ENCODE measurements at regions not wholly inside any gene's neighbourhood (a gene's known extent, or its start where the extent isn't known, plus 50 kb on each side); places are given as distances from the start of the nearest gene placed in this dataset.

DNA sequence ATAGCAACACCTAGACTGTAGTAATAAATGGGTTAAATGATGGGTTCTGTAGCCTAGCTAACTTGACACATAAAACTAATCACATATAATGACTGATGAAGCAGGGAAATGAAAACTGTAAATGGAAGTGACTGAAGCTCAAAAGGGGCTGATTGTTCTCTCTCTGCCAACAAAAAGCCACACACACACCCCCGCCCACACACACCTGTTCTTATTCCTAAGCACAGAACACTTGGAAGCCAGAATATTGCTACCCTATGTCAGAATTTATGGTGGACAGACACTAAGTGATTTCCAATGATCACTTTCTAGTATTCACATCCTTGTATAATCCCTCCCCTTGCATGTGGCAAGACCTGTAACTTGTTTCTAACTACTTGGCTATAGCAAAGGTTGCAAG, 603.5 kb downstream of the UTRN start:
- DNase-seq (ENCODE audit: low read depth, low spot score) = no peak
- Histone ChIP-seq H3K9me3 (ENCODE audit: low read depth, low read length) (no peaks in the 10 kb centered on the region), H3K9ac (ENCODE audit: insufficient read length) (no peak overlapping the region), H3K27ac (no peak overlapping the region), H3K36me3 (ENCODE audit: insufficient read depth, low read length) (no peaks in the 10 kb centered on the region), H3K4me3 (no peak overlapping the region)
- no peak for TF ChIP-seq EZH2 (IDR thresholded peaks at IDR 0.05)
- no peak for TF ChIP-seq POLR2AphosphoS5 (IDR thresholded peaks at IDR 0.05; ENCODE audit: borderline replicate concordance, low read depth, low read length)
- no peak for TF ChIP-seq FOXP2 (optimal IDR thresholded peaks at IDR 0.05; ENCODE audit: control extremely low read depth, extremely low read length, insufficient read depth)

DNA sequence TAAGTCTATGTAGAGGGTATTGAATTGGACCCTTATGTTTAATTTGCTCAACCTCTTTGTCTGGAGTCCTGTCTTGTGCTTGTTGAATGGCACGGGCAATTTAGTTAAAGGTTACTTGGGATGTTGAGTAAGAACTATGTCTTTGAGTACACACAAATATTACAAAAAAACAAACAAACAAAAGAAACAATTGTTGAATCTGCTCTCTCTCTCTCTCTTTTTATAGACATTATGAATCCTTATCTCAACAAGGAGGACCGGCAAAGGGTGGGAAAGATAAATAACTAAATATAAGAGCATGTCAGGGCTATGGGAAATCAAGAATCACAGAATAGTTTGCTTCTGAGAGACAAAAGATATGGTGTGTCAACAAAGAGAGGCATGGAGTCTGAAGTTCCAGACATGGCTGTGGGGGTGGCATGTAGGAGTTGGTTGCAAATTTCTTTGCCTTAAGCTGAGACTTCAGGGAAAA, 608.6 kb downstream of the UTRN start:
- no peak for DNase-seq (ENCODE audit: low read depth, low spot score)
- Histone ChIP-seq H3K27ac (no peak overlapping the region), H3K9ac (ENCODE audit: insufficient read length) (no peak overlapping the region), H3K4me3 (no peak overlapping the region), H3K36me3 (ENCODE audit: insufficient read depth, low read length) (no peaks in the 10 kb centered on the region), H3K9me3 (ENCODE audit: low read depth, low read length) (no peaks in the 10 kb centered on the region)
- TF ChIP-seq EZH2 (IDR thresholded peaks at IDR 0.05) = no peak
- TF ChIP-seq POLR2AphosphoS5 (IDR thresholded peaks at IDR 0.05; ENCODE audit: borderline replicate concordance, low read depth, low read length) = no peak
- no peak for TF ChIP-seq FOXP2 (optimal IDR thresholded peaks at IDR 0.05; ENCODE audit: control extremely low read depth, extremely low read length, insufficient read depth)

- H3K4me3 ChIP-seq = no peak overlapping the region
- DNase-seq (ENCODE audit: low read depth, low spot score) = no peak
- no peaks in the 10 kb centered on the region for H3K9me3 ChIP-seq (ENCODE audit: low read depth, low read length)
Observed at GRCh38 chr6:144894240-144894639, 609.1 kb downstream of the UTRN start.

GRCh38 chr6:144895313-144896278, 610.5 kb downstream of the UTRN start:
- Histone ChIP-seq H3K4me3 (no peak overlapping the region), H3K27ac (no peak overlapping the region), H3K9me3 (ENCODE audit: low read depth, low read length) (no peaks in the 10 kb centered on the region), H3K36me3 (ENCODE audit: insufficient read depth, low read length) (no peaks in the 10 kb centered on the region), H3K9ac (ENCODE audit: insufficient read length) (no peak overlapping the region)
- no peak for TF ChIP-seq FOXP2 (optimal IDR thresholded peaks at IDR 0.05; ENCODE audit: control extremely low read depth, extremely low read length, insufficient read depth)
- TF ChIP-seq EZH2 (IDR thresholded peaks at IDR 0.05) = no peak
- TF ChIP-seq POLR2AphosphoS5 (IDR thresholded peaks at IDR 0.05; ENCODE audit: borderline replicate concordance, low read depth, low read length) = no peak
- DNase-seq (ENCODE audit: low read depth, low spot score) = no peak

More at GRCh38 chr6:144894240-144894639, 609.1 kb downstream of the UTRN start:
- TF ChIP-seq FOXP2 (optimal IDR thresholded peaks at IDR 0.05; ENCODE audit: control extremely low read depth, extremely low read length, insufficient read depth) (no peak), EZH2 (IDR thresholded peaks at IDR 0.05) (no peak), POLR2AphosphoS5 (IDR thresholded peaks at IDR 0.05; ENCODE audit: borderline replicate concordance, low read depth, low read length) (no peak)
- no peak overlapping the region for H3K27ac ChIP-seq
- H3K9ac ChIP-seq (ENCODE audit: insufficient read length) = no peak overlapping the region
- H3K36me3 ChIP-seq (ENCODE audit: insufficient read depth, low read length) = no peaks in the 10 kb centered on the region

GRCh38 chr6:144896289-144896688, 611.2 kb downstream of the UTRN start:
- no peak overlapping the region for H3K4me3 ChIP-seq
- H3K36me3 ChIP-seq (ENCODE audit: insufficient read depth, low read length) = no peaks in the 10 kb centered on the region
- TF ChIP-seq EZH2 (IDR thresholded peaks at IDR 0.05) (no peak), POLR2AphosphoS5 (IDR thresholded peaks at IDR 0.05; ENCODE audit: borderline replicate concordance, low read depth, low read length) (no peak), FOXP2 (optimal IDR thresholded peaks at IDR 0.05; ENCODE audit: control extremely low read depth, extremely low read length, insufficient read depth) (no peak)
- H3K9ac ChIP-seq (ENCODE audit: insufficient read length) = no peak overlapping the region
- H3K9me3 ChIP-seq (ENCODE audit: low read depth, low read length) = no peaks in the 10 kb centered on the region
- no peak for DNase-seq (ENCODE audit: low read depth, low spot score)
- no peak overlapping the region for H3K27ac ChIP-seq

DNA sequence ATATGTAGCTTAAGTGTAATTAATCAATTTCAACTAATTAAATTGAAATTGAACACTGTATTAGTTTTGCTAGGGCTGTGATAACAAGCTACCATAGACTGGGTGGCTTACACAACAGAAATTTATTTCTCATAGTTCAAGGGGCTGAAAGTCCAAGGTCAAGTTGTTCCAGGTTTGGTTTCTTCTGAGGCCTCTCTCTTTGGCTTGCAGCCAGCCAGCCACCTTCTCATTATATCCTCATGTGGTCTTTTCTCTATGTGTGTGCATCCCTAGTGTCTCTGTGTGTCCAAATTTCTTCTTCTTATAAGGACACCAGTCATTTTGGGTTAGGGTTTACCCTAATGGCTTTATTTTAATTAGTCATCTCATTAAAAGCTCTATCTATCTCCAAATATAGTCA, 611.7 kb downstream of the UTRN start:
- H3K9ac ChIP-seq (ENCODE audit: insufficient read length) = no peak overlapping the region
- H3K36me3 ChIP-seq (ENCODE audit: insufficient read depth, low read length) = no peaks in the 10 kb centered on the region
- no peak for DNase-seq (ENCODE audit: low read depth, low spot score)
- TF ChIP-seq POLR2AphosphoS5 (IDR thresholded peaks at IDR 0.05; ENCODE audit: borderline replicate concordance, low read depth, low read length) (no peak), FOXP2 (optimal IDR thresholded peaks at IDR 0.05; ENCODE audit: control extremely low read depth, extremely low read length, insufficient read depth) (no peak), EZH2 (IDR thresholded peaks at IDR 0.05) (no peak)
- no peak overlapping the region for H3K4me3 ChIP-seq
- H3K27ac ChIP-seq = no peak overlapping the region
- H3K9me3 ChIP-seq (ENCODE audit: low read depth, low read length) = 0 out of 2 replicates have a peak, but pooled peaks cover 3% of the 10 kb centered on the region

GRCh38 chr6:144897441-144897921, 612.3 kb downstream of the UTRN start:
- no peak for DNase-seq (ENCODE audit: low read depth, low spot score)
- no peak for TF ChIP-seq EZH2 (IDR thresholded peaks at IDR 0.05)
- no peak for TF ChIP-seq POLR2AphosphoS5 (IDR thresholded peaks at IDR 0.05; ENCODE audit: borderline replicate concordance, low read depth, low read length)
- no peak for TF ChIP-seq FOXP2 (optimal IDR thresholded peaks at IDR 0.05; ENCODE audit: control extremely low read depth, extremely low read length, insufficient read depth)
- Histone ChIP-seq H3K9ac (ENCODE audit: insufficient read length) (no peak overlapping the region), H3K36me3 (ENCODE audit: insufficient read depth, low read length) (no peaks in the 10 kb centered on the region), H3K4me3 (no peak overlapping the region), H3K9me3 (ENCODE audit: low read depth, low read length) (peaks cover 3% of the 10 kb centered on the region; the same call in 1 of the 2 replicates), H3K27ac (no peak overlapping the region)

GRCh38 chr6:144898052-144898689, 613.0 kb downstream of the UTRN start:
- Histone ChIP-seq H3K9ac (ENCODE audit: insufficient read length) (no peak overlapping the region), H3K9me3 (ENCODE audit: low read depth, low read length) (peaks cover 3% of the 10 kb centered on the region; the same call in 1 of the 2 replicates), H3K4me3 (no peak overlapping the region), H3K36me3 (ENCODE audit: insufficient read depth, low read length) (no peaks in the 10 kb centered on the region), H3K27ac (no peak overlapping the region)
- no peak for TF ChIP-seq FOXP2 (optimal IDR thresholded peaks at IDR 0.05; ENCODE audit: control extremely low read depth, extremely low read length, insufficient read depth)
- no peak for TF ChIP-seq EZH2 (IDR thresholded peaks at IDR 0.05)
- no peak for TF ChIP-seq POLR2AphosphoS5 (IDR thresholded peaks at IDR 0.05; ENCODE audit: borderline replicate concordance, low read depth, low read length)
- DNase-seq (ENCODE audit: low read depth, low spot score) = no peak

Data from SK-N-MC (cell line).